Iris pigment epithelial cell (primary cell): ENCODE measurements at regions not wholly inside any gene's neighbourhood (a gene's known extent, or its start where the extent isn't known, plus 50 kb on each side); places are given as distances from the start of the nearest gene placed in this dataset.
A peak's percentile ranks its signal among the peaks of the same experiment; 100 is the strongest.

Source experiments
- DNase-seq: peaks from one replicate; pipeline ENCODE4 v3.0.0-alpha.2; 2011; ENCODE audit warnings: low read depth

DNA sequence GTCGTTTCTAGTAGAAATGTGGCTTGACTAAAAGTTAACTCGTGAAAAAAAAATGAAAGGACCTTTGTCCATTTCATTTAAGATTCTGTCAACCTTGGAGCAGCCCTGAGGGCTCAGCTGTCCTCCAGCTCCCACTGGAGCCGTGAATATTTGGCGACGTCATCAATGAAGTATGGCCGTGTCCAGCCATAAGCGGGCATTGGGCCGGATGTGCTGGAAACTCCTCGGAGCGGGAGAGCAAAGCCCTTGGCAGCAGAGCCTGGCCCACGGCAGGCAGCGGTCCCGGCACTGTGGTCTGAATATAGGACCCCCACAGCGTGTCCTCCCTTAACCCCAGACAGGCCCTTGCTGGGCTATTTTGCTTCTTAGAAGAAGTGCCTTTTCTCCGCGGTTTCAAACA, 50.0 kb downstream of the JAKMIP3 start:
- peak; percentile 26 for DNase-seq

DNA sequence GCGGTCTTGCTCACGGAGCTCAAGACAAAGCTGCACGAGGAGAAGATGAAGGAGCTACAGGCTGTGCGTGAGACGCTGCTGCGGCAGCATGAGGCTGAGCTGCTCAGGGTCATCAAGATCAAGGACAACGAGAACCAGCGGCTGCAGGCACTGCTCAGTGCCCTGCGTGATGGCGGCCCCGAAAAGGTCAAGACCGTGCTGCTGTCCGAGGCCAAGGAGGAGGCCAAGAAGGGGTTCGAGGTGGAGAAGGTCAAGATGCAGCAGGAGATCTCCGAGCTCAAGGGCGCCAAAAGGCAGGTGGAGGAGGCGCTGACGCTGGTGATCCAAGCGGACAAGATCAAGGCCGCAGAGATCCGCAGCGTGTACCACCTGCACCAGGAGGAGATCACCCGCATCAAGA, 51.4 kb downstream of the JAKMIP3 start:
- DNase-seq = no peak

DNA sequence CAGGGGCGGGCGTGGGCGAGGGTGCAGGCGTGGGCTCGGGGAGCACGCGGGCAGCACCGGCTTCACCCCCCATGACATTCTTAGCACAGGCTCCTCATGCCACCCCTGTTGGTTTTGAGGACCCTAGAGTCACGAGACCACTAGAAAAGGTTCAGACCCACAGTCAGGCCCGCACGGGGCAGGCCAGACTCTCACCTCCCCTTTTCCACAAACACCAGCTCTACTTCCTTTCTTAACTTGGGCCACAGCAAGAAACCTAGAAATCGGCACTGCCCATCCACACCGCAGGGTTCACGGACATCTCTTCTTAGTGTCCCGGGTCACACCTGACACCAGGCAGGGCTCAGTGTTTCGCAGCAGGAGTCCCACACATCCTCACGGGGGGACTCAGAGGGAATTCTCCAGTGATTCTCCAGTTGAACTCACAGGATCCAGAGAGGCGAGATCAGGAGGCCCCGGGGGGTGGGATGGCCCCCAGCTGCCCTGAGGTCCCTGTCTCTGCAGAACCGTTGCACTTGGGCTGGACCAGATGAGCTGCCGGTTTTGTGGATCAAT, 52.0 kb downstream of the JAKMIP3 start:
- DNase-seq = no peak

DNA sequence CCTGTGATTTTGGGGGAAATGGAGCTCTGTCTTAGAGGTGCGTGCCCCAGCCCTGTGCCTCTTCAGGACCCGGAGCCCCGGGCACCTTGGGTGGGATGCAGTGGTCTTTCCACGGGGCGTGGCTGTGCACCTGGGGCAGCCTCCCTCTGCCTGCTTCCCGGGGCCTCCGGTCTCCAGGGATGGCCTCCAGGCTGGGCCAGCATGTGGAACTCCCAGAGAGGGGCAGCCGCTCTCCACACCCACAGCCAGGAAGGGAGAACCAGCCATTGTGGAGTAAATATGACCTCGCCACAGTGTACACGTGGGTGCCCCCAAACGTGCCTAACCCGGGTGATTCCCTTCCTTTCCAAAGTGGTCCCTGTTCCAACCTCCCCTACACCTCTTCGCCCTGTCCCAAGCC, 52.6 kb downstream of the JAKMIP3 start:
- no peak for DNase-seq

DNA sequence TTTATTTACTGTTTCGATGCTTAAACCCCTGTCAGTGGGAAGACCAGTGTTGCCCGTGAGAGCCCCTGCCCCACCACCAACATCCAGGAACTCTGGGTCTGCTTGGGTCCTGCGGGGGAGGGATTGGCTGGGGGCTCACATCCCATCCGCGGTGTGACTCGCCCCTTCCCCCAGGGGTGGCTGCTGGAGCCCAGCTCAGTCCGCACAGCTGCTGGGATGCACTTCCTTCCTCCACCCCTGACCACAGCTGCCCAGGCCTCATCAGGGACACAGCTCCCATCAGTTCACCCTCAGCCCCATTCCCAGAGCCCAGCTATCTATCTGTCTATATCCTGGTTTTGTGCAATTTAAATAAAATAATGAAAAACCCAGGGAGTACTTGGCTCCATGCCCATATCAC, 54.5 kb downstream of the JAKMIP3 start:
- DNase-seq = no peak

DNA sequence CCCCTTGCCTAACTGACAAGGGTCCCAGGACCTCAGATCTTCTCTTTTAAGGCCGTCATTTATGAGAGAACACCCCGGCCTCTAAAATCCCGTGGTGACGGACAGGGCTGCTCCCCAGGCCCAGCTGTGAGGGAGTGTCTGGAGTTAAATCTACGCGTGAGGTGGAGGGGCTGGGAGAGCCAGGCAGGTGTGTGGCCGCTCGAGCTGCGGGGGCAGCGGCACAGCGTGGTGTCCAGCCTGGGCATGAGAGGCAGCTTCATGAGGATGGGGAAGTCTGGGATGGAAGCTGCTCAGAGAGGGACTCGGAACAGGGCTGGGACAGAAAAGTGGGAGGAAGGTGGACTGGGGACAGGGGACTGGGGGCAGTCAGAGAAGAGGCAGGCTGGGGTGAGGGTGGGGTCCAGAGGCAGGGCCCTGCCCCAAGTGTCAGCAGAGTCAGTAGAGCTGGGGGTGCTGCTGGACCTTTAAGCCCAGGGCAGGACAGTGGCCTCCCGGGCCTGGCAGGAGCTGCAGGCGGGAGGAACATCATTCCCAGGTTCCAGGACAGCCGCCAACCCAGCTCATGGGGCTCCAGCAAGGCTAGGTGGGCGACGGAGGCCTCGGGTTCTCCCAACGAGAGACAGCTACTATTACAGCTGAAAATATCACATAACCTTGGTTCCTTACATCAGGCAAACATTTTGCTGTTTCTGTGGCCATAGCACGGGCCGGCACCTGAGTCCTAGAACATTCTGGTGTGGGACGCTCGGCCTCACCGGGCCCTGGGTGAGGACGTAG, 55.2 kb downstream of the JAKMIP3 start:
- no peak for DNase-seq

DNA sequence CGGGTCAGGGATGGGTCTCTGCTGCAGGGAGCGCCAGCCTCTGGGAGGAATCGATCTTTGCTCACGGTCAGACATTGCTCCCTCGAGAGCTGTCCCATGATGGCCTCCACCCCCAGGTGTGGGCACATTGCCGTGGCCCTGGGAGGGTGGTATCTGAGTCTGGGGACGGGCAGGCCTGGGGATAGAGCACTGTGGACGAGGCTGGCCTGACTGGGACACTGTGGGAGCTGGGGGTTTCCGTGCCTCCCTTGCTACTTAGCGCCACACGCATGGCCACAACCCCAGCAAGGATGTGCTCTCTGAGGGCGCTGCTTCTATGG, 55.7 kb downstream of the JAKMIP3 start:
- no peak for DNase-seq

DNA sequence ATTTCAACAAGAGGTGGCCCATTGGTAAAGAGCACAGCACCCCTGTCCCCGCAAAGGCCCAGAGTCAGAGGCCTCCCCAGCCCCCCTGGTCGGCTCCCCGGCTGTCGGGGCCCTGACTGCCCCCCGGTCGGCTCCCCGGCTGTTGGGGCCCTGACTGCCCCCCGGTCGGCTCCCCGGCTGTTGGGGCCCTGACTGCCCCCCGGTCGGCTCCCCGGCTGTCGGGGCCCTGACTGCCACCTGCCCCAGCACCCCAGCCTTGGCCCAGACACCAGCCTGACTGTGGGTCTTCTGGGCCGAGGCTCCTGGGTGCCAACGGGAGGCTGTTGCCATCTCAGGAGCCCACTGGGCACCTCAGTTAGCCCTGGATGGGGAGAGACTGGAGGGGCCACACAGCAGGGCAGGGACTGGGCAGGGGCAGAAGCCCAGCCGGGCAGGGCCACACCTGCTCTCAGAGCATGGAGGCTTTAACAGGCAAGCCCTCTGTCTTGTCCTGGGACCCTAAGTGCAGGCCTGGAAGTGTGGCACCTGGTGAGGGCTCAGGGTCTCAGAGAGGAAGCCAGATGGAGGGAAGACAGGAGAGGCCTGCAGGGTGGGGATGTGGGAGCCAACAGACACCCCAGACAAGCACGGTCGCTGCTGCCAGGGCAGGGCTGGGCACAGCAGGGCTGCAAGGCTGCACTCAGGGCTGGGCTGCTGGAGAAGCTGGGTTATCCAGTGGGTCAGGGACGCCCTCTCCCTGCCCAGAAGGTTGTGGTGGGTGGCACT, 56.5 kb downstream of the JAKMIP3 start:
- DNase-seq = no peak

DNA sequence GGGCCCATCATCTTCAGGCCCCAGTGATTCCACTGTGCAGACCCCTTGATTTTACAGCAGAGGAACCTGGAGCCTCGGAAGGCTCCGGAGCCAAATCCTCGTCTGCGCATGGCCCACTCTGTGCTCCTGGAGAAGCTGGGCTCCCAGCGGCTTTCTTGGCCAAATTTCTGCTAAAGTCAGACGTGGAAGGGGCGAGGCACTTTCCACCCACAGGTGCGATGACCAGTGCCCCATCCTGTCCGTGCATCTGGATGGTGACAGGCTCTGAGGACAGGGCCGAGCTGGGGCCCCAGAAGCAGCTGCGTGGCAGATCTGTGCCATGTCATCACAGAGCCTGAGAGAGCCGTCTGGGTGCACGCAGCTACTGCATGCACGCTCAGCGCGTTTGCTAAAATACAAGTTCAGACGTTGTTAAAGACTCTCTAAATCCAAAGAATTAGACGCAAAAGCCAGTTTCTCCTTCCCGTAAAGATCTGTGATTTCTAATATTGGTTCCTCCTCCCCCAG, 57.2 kb downstream of the JAKMIP3 start:
- no peak for DNase-seq

DNA sequence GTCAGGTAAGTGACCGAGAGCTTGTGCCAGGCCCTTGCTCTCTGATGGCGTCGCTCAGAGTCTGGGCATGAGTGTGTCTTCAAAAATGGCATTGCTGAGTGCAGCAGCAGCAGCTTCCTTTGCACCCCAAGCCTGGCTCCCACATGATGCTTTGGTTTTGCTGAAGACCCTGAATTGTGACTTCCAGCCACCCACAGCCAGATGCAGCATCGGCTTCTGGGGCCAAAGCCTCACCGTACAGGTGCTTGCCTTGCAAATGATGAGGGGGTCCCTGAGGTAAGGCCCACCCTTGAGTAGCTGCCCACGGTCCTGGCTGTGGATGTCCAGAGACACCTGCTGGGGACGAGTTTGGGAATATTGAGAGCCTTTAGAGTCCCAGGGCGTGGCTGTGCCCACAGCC, 57.9 kb downstream of the JAKMIP3 start:
- no peak for DNase-seq

DNA sequence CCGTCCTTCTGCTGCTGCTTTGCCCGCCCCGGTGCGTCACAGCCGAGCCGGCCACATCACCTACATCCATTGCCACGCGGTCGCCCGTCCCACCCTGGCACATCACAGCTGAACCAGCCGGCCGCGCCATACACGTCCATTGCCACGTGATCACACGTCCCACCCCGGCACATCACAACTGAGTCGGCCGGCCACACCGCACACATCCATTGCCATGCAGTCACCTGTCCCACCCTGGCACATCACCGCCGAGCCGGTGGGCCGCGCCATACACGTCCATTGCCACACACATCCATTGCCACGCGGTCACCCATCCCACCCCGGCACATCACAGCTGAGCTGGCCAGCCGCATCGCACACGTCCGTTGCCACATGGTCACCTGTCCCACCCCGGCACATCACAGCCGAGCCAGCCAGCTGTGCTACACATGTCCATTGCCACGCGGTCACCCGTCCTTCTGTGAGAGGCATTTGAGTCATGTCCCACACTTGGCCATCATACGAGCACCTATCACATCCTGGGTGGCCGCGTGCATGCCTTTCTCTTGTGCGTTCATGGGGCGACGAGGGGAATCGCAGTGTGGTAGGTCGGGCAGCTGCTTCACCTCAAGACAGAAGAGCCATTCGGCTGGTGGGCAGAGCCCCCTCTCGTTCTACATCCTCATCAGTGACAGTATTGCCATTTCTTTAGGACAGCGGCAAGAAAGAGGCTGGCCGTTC, 58.6 kb downstream of the JAKMIP3 start:
- no peak for DNase-seq

DNA sequence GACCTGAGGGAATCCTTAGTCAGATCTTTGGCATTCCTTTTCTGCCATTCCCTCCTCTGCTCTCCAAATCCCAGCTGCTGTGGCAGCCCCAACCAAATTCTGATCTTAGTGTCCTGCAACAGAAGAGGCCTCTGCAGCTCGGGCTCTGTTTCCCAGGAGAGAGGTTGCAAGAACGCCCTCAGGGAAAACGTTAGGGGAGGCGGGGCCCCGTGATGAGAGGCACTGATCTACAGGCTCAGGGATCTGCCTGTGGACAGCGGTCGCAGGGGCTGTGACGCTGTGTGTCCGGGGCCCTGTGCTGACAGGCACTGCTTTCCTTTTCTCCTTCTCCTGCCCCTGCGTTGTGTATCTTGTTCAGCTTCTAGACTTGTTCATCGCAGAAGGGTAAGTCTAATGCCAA, 57.3 kb upstream of the DPYSL4 start:
- DNase-seq = peak; percentile 2

DNA sequence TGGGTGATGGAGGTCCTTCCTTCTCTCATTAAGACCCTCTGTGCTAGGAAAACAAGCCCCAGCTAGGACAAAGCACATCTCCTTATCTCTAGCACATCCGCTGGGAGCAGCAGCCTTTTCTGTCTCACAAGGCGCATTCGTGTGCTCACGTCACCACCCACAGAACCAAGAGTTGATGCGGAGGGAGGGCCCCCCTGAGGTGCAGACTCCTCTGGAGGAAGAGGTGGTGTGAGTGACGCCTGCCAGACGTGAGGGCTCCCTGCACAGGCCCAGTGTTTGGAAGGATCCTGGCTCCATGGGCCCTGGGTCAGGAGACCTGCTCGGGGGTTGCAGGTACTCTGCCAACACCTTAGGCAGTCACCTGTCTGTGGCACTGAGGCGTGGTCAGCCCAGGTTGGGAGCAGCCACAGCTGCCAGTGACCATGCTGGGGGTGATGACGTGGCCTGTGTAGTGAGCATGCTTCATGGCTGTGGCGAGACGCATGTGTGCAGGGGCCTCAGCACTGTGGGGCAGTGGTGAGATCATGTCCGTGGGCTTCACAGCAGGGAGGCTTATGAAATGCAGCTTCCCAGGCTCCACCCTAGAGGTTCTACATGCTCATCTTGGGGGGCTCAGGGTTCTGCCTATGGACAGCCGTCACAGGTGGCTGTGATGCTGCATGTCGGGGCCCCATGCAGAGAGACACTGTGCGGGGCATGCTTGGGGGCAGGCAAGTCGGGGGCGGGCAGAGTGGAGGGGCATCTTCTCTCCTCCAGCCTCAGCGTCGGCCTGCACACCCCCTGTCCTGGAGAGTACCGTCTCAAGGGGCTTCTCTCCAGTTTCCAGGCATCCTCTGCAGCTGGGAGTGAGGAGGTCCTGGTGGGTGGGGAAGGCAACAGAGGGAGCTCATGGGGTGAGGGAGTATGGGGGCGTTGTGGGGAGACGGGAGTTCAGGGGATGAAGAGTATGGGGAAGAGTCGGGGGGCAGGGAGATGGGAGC, 56.2 kb upstream of the DPYSL4 start:
- DNase-seq = no peak

DNA sequence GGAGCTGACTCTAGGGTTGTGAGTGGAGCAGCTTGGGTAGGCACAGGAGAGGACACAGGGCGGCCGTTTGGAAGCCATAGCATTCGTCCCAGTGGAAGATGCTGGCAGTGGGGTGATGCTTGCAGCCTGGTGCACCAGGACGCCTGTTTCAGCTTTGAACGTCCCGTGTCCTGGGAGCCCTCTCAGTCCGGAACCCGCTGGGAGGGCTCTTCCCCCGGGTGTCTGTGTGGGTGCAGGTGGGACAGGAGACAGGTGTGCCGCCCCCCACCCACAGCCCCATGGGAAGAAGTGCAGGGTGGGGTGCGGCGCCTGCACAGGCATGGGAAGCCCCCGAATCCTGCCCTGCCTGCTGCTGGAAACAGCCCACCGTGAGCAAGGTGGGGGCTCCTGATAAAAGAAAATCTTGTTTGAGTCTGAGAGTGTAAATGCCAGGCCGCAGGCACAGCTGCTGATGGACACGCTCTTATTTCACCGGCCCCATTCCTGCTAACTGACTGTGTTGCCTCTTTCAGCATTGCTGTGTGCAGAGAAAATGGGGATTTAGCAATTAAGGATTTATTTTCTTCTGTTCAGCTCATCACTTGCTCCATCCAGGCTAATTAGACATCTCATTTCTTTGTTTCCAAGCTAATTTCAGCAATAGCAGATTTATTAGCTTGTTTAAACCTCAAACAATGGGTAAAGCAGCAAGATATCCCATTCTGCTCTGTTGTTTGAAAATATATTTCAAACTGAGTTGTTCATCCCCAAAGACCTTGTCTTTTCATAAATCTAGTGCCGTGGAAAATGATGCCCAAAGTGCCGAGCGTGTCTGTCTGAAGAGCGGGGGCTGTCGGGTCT, 54.9 kb upstream of the DPYSL4 start:
- no peak for DNase-seq

DNA sequence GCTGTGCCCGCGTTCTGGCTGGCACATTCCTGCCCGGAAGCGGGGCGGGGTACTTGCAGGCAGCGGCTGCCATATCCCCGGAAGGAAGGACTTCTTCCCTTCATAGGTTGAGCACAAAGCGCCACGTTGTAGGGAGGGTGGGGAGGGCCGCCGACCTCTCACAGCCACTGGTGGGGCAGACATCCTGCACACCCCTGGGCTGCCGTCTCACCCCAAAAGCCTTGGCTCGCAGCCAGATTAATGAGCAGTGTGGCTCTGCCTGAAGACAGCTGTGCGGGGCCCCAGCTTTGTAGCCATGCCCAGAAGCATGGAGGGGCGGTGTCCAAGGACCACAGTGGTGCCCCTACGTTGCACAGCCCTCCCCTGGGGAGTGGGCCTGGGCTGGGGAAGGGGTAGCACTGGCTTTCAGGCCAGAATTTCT, 54.3 kb upstream of the DPYSL4 start:
- DNase-seq = no peak

DNA sequence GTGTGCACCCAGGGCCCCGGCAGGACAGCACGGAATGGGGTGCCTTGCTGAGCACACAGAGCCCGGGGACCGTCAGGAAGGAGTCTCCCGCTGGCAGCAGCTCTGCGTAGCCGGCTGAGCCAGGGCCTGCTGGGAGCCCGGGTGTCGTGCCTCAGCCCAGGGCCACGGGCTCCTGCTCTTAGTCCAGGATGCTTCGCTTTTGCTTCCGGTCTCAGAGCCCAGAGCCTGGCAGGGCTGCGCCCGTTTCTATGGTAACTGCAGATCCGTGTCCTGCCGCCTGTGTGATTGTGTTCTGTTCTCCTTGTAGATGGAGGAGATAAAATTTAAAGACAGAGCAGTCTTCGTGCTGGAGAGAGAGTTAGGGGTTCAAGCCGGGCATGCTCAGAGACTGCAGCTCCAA, 53.7 kb upstream of the DPYSL4 start:
- DNase-seq = peak; percentile 14

DNA sequence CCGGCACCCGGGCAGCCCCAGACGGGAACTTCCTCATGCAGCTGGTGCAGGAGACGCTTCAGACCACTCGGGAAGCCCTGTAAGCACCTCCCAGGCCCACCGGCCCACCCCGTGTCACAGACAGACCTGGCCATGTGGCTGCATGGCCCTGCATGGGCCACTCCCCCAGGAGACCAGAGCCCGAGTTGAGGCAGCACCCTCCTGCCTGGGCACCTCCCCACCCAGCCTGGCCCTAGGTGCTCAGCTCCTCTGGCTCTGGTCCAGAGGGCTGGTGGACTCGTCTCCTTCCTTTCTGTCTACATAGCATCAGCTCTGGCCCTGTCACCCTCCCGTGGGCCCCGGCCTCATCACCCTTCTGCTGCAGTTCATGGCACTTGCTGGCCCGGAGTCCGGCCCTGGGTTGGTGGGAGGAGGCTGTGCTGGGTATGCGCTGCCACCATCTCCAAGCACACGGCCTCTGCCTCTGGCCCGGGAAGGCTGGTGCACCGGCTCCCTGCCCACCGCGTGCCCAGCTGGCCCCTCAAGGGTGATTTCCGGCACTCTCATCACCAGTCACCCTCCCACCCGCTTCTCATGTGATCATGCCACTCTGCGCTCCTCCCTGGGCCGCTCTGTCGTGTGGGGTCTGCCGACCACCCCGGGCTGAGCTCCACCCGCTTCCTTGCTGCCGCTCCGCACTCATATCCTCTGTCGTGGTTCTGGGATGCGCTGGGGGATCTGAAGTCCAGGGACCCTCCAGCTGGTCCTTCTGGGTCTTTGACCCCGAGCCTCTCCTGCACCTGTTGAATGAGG, 53.1 kb upstream of the DPYSL4 start:
- DNase-seq = no peak

DNA sequence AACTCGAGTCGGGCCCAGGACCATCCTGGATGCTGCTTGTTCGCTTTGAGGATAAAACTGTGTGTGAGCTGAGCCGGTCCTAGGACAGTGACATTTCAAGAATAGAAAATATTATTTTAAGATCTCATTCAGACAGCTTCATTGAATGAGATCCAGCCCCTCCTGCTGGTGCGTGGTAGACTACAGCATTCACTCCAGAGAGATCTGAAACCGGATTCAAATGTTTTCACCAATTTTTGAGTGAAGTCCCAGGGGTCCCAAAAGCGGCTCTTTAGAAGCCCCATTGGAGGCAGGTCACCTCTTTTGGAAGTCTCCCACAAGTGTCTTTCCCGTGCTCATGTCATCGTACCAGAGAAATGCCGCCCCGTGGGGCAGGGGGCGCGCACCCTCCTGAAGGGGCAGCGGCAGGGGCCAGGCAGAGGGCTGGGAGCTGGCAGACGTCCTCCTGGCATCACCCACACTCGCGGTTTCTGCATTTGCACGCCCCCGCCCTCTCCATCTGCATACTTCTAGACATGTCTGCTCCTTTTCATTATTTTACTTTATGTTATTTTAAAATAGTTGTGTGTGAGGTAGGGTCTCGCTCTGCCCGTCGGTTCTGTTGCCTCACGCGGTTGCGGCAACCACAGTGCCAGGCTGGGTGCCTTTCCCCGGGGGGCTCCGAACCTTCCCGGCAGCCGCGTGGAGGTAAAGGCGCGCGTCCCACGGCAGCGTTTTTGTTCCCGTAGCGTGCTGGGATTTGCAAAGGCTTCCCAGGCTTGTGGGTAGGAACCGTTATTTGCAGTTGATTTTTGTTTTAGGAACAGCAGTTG, 52.3 kb upstream of the DPYSL4 start:
- DNase-seq = peak; percentile 6
